SK-N-SH (cell line): ENCODE measurements at regions not wholly inside any gene's neighbourhood (a gene's known extent, or its start where the extent isn't known, plus 50 kb on each side); places are given as distances from the start of the nearest gene placed in this dataset.

Experiments
- CTCF ChIA-PET: fragments of 300-600, 350-600 bp; formaldehyde crosslinking; extraction: SDS; loops from one replicate; lab custom pipeline; 2021; lab: Yijun Ruan, JAX
- POLR2A ChIA-PET: fragments of 350-600 bp; sonication (Branson Sonifier 250); formaldehyde crosslinking; extraction: SDS; loops from one replicate; lab custom pipeline; 2020; ENCODE audit warnings: antibody characterized with exemption, inconsistent platforms; lab: Yijun Ruan, JAX
- DNase-seq: peaks from one replicate; pipeline ENCODE4 v3.0.0; 2012
- H2AFZ ChIP-seq: fragments of 200-600 bp; sonication (generic); 2 replicates; pipeline ENCODE4 v1.8.1; 2016; ENCODE audit warnings: antibody characterized with exemption, mild to moderate bottlenecking, low read depth
- H3F3A ChIP-seq: fragments of 200-600 bp; sonication (generic); replicated peaks from 2 replicates; pipeline ENCODE3; 2016; ENCODE audit warnings: antibody characterized with exemption, mild to moderate bottlenecking; ENCODE audit not compliant: insufficient read depth
- H3K27ac ChIP-seq, 2 experiments: fragments of 200-500 bp in 1 of 2; fragments of 200-600 bp in 1 of 2; sonication (Bioruptor generic) in 1 of 2; sonication (generic), shearing (Covaris generic) in 1 of 2; 2 replicates each; pipeline versions ENCODE4 v1.5.1 to v1.6.1; 2014 to 2016; ENCODE audit warnings: low read depth in 2 of 2, inconsistent platforms in 1 of 2, low read length in 1 of 2, mild to moderate bottlenecking in 1 of 2, mixed read lengths in 1 of 2
- H3K27me3 ChIP-seq: fragments of 200-600 bp; sonication (generic), shearing (Covaris generic); 2 replicates; pipeline ENCODE4 v1.6.1; 2016; ENCODE audit warnings: mixed run types; ENCODE audit not compliant: insufficient read depth
- H3K36me3 ChIP-seq, 2 experiments: fragments of 200-500 bp in 1 of 2; fragments of 200-600 bp in 1 of 2; sonication (Bioruptor generic) in 1 of 2; sonication (generic) in 1 of 2; replicated peaks in 1 of 2; 2 replicates each; pipeline versions ENCODE3 to v1.5.1; 2014 to 2016; ENCODE audit warnings: low read length in 1 of 2, mild to moderate bottlenecking in 1 of 2; ENCODE audit not compliant: insufficient read depth in 2 of 2, control insufficient read depth in 1 of 2
- H3K4me1 ChIP-seq, 2 experiments: fragments of 200-500 bp in 1 of 2; fragments of 200-600 bp in 1 of 2; sonication (Bioruptor generic) in 1 of 2; sonication (generic), shearing (Covaris generic) in 1 of 2; 2 replicates each; pipeline versions ENCODE4 v1.5.1 to v1.6.1; 2014 to 2016; ENCODE audit warnings: low read depth in 1 of 2, low read length in 1 of 2, mixed run types in 1 of 2; ENCODE audit not compliant: insufficient read depth in 2 of 2, control insufficient read depth in 1 of 2
- H3K4me2 ChIP-seq: fragments of 200-600 bp; sonication (generic), shearing (Covaris generic); 2 replicates; pipeline ENCODE4 v1.6.1; 2017; ENCODE audit warnings: mixed run types
- H3K4me3 ChIP-seq, 2 experiments: fragments of 200-500 bp in 1 of 2; fragments of 200-600 bp in 1 of 2; sonication (Bioruptor generic) in 1 of 2; sonication (generic), shearing (Covaris generic) in 1 of 2; 2 replicates each; pipeline versions ENCODE4 v1.5.1 to v1.8.1; 2014 to 2016; ENCODE audit warnings: low read depth in 2 of 2, inconsistent platforms in 1 of 2, low read length in 1 of 2, mild to moderate bottlenecking in 1 of 2, mixed read lengths in 1 of 2, moderate library complexity in 1 of 2
- H3K79me2 ChIP-seq: fragments of 200-600 bp; sonication (generic); 2 replicates; pipeline ENCODE4 v1.8.1; 2017; ENCODE audit warnings: mild to moderate bottlenecking; ENCODE audit not compliant: insufficient read depth
- H3K9ac ChIP-seq: fragments of 200-600 bp; sonication (generic); 2 replicates; pipeline ENCODE4 v1.6.1; 2017; ENCODE audit warnings: mixed run types
- H3K9me2 ChIP-seq: fragments of 200-600 bp; sonication (generic); 2 replicates; pipeline ENCODE4 v1.6.1; 2017; ENCODE audit warnings: mixed run types
- H3K9me3 ChIP-seq: fragments of 200-600 bp; sonication (generic); 2 replicates; pipeline ENCODE4 v1.6.1; 2017; ENCODE audit warnings: mixed run types, mild to moderate bottlenecking, moderate library complexity
- H4K20me1 ChIP-seq: fragments of 200-600 bp; sonication (generic); 2 replicates; pipeline ENCODE4 v1.6.1; 2017; ENCODE audit warnings: mild to moderate bottlenecking, mixed run types; ENCODE audit not compliant: insufficient read depth
- CTCF ChIP-seq: fragments of 200-600 bp; sonication (generic); IDR thresholded peaks from 2 replicates; pipeline ENCODE4 v1.6.1; 2017; ENCODE audit warnings: antibody characterized with exemption, mild to moderate bottlenecking, moderate library complexity
- EP300 ChIP-seq, 2 experiments: IDR thresholded peaks; 2 replicates each; pipeline versions ENCODE4 v1.4.0 to v1.6.1; 2012; ENCODE audit warnings: borderline replicate concordance in 1 of 2, low read depth in 1 of 2, low read length in 1 of 2
- EZH2phosphoT487 ChIP-seq: fragments of 200-600 bp; sonication (generic); IDR thresholded peaks from 2 replicates; pipeline ENCODE4 v1.6.1; 2017; ENCODE audit warnings: low read depth, mixed run types, mild to moderate bottlenecking, antibody characterized with exemption, moderate library complexity, borderline replicate concordance
- FOXJ3 ChIP-seq: sonication (generic); formaldehyde crosslinking; IDR thresholded peaks from 2 replicates; pipeline ENCODE4 v1.5.1; 2020; ENCODE audit warnings: mild to moderate bottlenecking, missing genetic modification reagents
- GABPA ChIP-seq: IDR thresholded peaks from 2 replicates; pipeline ENCODE4 v1.4.0; 2012; ENCODE audit warnings: low read depth, mild to moderate bottlenecking
- IRF3 ChIP-seq: fragments of 150-350 bp; IDR thresholded peaks from 2 replicates; pipeline ENCODE4 v1.6.1; 2016; ENCODE audit warnings: mild to moderate bottlenecking, low read depth, low read length
- MAX ChIP-seq: IDR thresholded peaks from 2 replicates; pipeline ENCODE4 v1.4.0; 2012; ENCODE audit warnings: low read depth
- MEF2A ChIP-seq: IDR thresholded peaks from 2 replicates; pipeline ENCODE4 v1.4.0; 2012; ENCODE audit warnings: low read depth, borderline replicate concordance
- NRF1 ChIP-seq: IDR thresholded peaks from 2 replicates; pipeline ENCODE4 v1.6.1; 2012; ENCODE audit warnings: low read depth, mild to moderate bottlenecking, low read length
- POLR2AphosphoS5 ChIP-seq: IDR thresholded peaks from 2 replicates; pipeline ENCODE4 v1.6.1; 2012; ENCODE audit warnings: low read depth, low read length
- RXRA ChIP-seq: IDR thresholded peaks from 2 replicates; pipeline ENCODE4 v1.4.0; 2012; ENCODE audit warnings: low read depth, mild to moderate bottlenecking, borderline replicate concordance
- ZBTB33 ChIP-seq: IDR thresholded peaks from 2 replicates; pipeline ENCODE4 v1.4.0; 2012; ENCODE audit warnings: low read depth, borderline replicate concordance
- WGBS: methylation state at CpG from one replicate; pipeline ENCODE4 v1.1.6; 2017; ENCODE audit warnings: low lambda C conversion rate; 5-methylcytosine and 5-hydroxymethylcytosine counted together

GRCh38 chr11:15854245-15854644 lies 502.1 kb downstream of the SOX6 start:
- no peaks in the 10 kb centered on the region for H3K9me3 ChIP-seq
- H3K27ac ChIP-seq: no peak overlapping the region
- H3K4me2 ChIP-seq: no peak overlapping the region
- no peaks in the 10 kb centered on the region for H3K27me3 ChIP-seq
- H4K20me1 ChIP-seq: no peaks in the 10 kb centered on the region
- CTCF ChIA-PET: interaction anchor here (0.9 kb wide), 1 partner anchor 9 kb away, joined by 3 read pairs; no protein-coding TSS in a partner anchor
- peaks cover 0 to 1% of the 10 kb centered on the region in 2 experiments; a peak in 1 of 4 replicates for H3K4me1 ChIP-seq
- TF ChIP-seq RXRA (no peak), MEF2A (no peak), NRF1 (no peak), POLR2AphosphoS5 (no peak)
- no peak overlapping the region for H3K4me3 ChIP-seq
- no peaks in the 10 kb centered on the region for H3K9me2 ChIP-seq
- no peak overlapping the region for H2AFZ ChIP-seq
- H3K36me3 ChIP-seq: no peaks in the 10 kb centered on the region
- no peak overlapping the region for H3K9ac ChIP-seq
- POLR2A ChIA-PET: no interaction called here
- no peaks in the 10 kb centered on the region for H3K79me2 ChIP-seq
- no peak for DNase-seq
- no peaks in the 10 kb centered on the region for H3F3A ChIP-seq

GRCh38 chr11:15858881-15859280 lies 497.5 kb downstream of the SOX6 start:
- ChIA-PET POLR2A (no interaction called here), CTCF (no interaction called here)
- Histone ChIP-seq H3K79me2 (no peaks in the 10 kb centered on the region), H3K27ac (no peak overlapping the region), H3K4me3 (no peak overlapping the region), H3K36me3 (no peaks in the 10 kb centered on the region), H2AFZ (no peak overlapping the region), H3K9me2 (no peaks in the 10 kb centered on the region), H3K4me2 (no peak overlapping the region), H3K4me1 (peaks cover 0 to 1% of the 10 kb centered on the region in 2 experiments; a peak in 1 of 4 replicates), H3K9me3 (no peaks in the 10 kb centered on the region), H4K20me1 (no peaks in the 10 kb centered on the region), H3F3A (no peaks in the 10 kb centered on the region), H3K9ac (no peak overlapping the region), H3K27me3 (no peaks in the 10 kb centered on the region)
- TF ChIP-seq GABPA: no peak
- TF ChIP-seq EZH2phosphoT487: no peak
- TF ChIP-seq CTCF: no peak
- no peak for TF ChIP-seq EP300 (IDR thresholded peaks at IDR 0.05; ENCODE audit: borderline replicate concordance in 1 of 2, low read depth in 1 of 2, low read length in 1 of 2)
- TF ChIP-seq MAX: no peak
- no peak for TF ChIP-seq ZBTB33
- TF ChIP-seq MEF2A: no peak
- no peak for TF ChIP-seq FOXJ3 (CRISPR knock-in tag)
- no peak for TF ChIP-seq IRF3
- WGBS: 50% methylated on average over 3 of the region's 3 CpGs
- DNase-seq: no peak
